ENCODE measurements at regions not wholly inside any gene's neighbourhood (a gene's known extent, or its start where the extent isn't known, plus 50 kb on each side); places are given as distances from the start of the nearest gene placed in this dataset.

- TF ChIP-seq ZNF184 (tag by site-specific recombination; IDR thresholded peaks at IDR 0.05), result peak; percentile 90
- no peak for TF ChIP-seq ZNF777 (tag by site-specific recombination; IDR thresholded peaks at IDR 0.05; ENCODE audit: borderline replicate concordance)
- no peak for TF ChIP-seq ZNF549 (tag by site-specific recombination; IDR thresholded peaks at IDR 0.05)
- TF ChIP-seq, protein P1, sequence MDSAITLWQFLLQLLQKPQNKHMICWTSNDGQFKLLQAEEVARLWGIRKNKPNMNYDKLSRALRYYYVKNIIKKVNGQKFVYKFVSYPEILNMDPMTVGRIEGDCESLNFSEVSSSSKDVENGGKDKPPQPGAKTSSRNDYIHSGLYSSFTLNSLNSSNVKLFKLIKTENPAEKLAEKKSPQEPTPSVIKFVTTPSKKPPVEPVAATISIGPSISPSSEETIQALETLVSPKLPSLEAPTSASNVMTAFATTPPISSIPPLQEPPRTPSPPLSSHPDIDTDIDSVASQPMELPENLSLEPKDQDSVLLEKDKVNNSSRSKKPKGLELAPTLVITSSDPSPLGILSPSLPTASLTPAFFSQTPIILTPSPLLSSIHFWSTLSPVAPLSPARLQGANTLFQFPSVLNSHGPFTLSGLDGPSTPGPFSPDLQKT (IDR thresholded peaks at IDR 0.05; ENCODE audit: borderline replicate concordance, low read depth, low read length), result no peak
- TF ChIP-seq ZNF292 (tag by site-specific recombination; IDR thresholded peaks at IDR 0.05; ENCODE audit: borderline replicate concordance, low read depth), result no peak
- no peak for TF ChIP-seq ZNF311 (tag by site-specific recombination; IDR thresholded peaks at IDR 0.05; ENCODE audit: borderline replicate concordance)
- TF ChIP-seq ZNF677 (tag by site-specific recombination; IDR thresholded peaks at IDR 0.05), result no peak
- no peak for TF ChIP-seq ZNF513 (tag by site-specific recombination; IDR thresholded peaks at IDR 0.05)
- TF ChIP-seq ZNF121 (tag by site-specific recombination; IDR thresholded peaks at IDR 0.05), result no peak
Observed at GRCh38 chr2:62287899-62288880, 92.3 kb downstream of the B3GNT2 start (continued).

- POLR2A ChIA-PET, result no interaction called here
- CTCF ChIA-PET, result interaction anchor here (0.7 to 1.1 kb wide), 3 partner anchors 86 to 1285 kb away, joined by 3 to 4 read pairs (median 3); no protein-coding TSS in a partner anchor
- no peak for TF ChIP-seq ZNF792 (tag by site-specific recombination; IDR thresholded peaks at IDR 0.05)
- TF ChIP-seq ZSCAN30 (tag by site-specific recombination; IDR thresholded peaks at IDR 0.05), result no peak
- TF ChIP-seq, protein P2, sequence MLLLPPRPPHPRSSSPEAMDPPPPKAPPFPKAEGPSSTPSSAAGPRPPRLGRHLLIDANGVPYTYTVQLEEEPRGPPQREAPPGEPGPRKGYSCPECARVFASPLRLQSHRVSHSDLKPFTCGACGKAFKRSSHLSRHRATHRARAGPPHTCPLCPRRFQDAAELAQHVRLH (tag by site-specific recombination; IDR thresholded peaks at IDR 0.05), result no peak
- no peak for TF ChIP-seq WT1 (tag by site-specific recombination; IDR thresholded peaks at IDR 0.05)
- no peak for TF ChIP-seq ZNF37A (tag by site-specific recombination; IDR thresholded peaks at IDR 0.05)
- TF ChIP-seq ZBTB49 (tag by site-specific recombination; IDR thresholded peaks at IDR 0.05; ENCODE audit: low read depth), result no peak
- TF ChIP-seq BCL11A (tag by site-specific recombination; IDR thresholded peaks at IDR 0.05; ENCODE audit: low read depth), result no peak
- TF ChIP-seq ZNF654 (tag by site-specific recombination; IDR thresholded peaks at IDR 0.05; ENCODE audit: low read depth), result no peak
- no peak for TF ChIP-seq ZNF558 (tag by site-specific recombination; IDR thresholded peaks at IDR 0.05)
- no peak for TF ChIP-seq ZNF366 (tag by site-specific recombination; conservative IDR thresholded peaks at IDR 0.05)
- TF ChIP-seq ZNF473 (tag by site-specific recombination; IDR thresholded peaks at IDR 0.05), result no peak
- no peak overlapping the region for H3K4me3 ChIP-seq (ENCODE audit: low read depth, low read length)
- H3K36me3 ChIP-seq (ENCODE audit: control insufficient read depth in 2 of 2, insufficient read depth in 1 of 2, low read length in 2 of 2), result no peaks in the 10 kb centered on the region
- no peaks in the 10 kb centered on the region for H3K9me3 ChIP-seq (ENCODE audit: control insufficient read depth, insufficient read depth, low read depth, low read length)
- H3K4me1 ChIP-seq (ENCODE audit: control insufficient read depth, insufficient read depth, low read length), result peaks cover 5% of the 10 kb centered on the region
- H3K27ac ChIP-seq (ENCODE audit: extremely low read depth, low read depth, low read length), result no peak overlapping the region
Observed at GRCh38 chr2:62287282-62287681, 91.4 kb downstream of the B3GNT2 start.

Data from HEK293 (cell line).